ENCODE measurements at regions not wholly inside any gene's neighbourhood (a gene's known extent, or its start where the extent isn't known, plus 50 kb on each side); places are given as distances from the start of the nearest gene placed in this dataset.

DNA sequence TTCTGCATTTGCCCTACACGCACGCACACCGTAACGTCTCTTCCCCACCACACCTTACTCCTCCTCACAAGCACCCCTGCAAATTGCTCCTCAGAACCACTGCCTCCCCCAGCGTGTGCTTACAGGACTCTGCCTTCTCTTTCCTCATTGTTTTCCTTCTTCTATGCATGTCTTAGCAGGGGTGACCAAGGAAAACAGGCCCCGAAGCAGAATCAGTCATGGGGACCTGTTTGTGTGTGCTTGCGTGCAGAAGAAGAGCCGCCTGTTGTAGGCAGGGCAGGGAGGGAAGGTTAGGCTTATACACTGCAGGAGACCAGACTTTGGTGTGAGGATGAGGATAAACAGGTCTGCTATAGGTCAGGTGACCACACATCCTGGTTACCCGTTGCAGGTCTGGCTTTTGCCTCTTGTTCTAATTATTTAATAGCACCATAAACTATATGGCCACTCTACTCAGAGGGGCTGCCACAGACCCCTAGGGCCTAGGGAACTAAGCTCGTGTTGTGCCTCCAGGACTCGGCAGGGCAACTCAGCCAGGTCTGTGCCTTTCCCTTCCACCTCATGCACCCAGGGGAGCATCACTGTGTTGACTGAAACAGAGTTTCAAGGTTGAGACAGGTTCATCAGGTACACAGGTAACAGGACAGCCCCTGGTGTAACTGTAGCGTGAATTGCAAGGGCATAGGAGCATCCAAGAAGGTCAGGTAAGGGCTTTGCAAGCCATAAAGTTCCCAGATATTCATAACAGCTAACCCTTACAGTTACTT is 60.8 kb upstream of the EPS8L3 start:
- no peak for DNase-seq

- DNase-seq, result no peak
Observed at GRCh38 chr1:109823543-109824348, 60.0 kb upstream of the EPS8L3 start.

- DNase-seq, result no peak
Observed at GRCh38 chr1:109822749-109823542, 59.2 kb upstream of the EPS8L3 start.

DNA sequence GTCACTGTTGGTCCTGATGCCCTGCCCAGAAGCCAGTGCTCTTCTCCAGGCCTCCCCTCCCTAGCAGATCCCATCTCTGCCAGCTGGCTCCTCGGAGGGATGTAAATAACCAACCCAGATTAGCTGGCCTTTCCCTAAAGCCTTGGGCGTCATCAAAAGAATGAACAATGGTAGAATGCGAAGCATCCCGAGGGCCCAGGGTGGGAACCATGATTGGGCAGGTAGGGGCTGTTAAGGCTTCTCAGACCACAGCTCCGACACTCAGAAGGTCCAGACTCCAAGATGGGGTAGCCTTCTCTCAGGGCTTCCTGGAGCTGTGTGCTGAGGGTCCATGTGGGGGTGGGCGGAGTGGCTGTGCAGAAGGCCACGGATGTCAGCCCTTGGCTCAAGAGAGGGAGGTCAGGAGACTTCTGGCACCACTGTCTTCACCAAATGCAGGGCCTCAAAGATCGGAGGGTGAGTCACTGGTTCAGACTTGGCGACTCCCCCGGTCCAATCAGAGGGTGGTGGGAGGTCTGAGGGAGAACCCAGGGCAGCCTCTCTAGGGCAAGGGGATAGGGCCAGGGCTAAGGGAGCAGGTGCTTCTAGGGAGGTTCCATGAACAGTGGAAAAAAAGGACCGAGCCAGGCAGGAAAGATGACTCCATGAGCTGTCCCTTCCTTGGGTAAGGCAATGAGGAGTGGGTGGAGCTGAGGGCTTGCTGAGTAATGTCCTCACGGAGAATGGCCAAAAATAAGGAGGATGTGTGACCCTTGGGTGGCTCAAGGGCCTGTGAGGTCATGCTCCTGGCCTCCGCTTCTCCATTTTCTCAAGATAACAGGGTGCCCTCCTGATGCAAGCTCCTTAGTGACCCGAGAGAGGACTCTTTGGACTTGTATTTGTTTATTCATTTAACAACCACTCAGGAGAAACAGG is 58.4 kb upstream of the EPS8L3 start:
- no peak for DNase-seq

DNA sequence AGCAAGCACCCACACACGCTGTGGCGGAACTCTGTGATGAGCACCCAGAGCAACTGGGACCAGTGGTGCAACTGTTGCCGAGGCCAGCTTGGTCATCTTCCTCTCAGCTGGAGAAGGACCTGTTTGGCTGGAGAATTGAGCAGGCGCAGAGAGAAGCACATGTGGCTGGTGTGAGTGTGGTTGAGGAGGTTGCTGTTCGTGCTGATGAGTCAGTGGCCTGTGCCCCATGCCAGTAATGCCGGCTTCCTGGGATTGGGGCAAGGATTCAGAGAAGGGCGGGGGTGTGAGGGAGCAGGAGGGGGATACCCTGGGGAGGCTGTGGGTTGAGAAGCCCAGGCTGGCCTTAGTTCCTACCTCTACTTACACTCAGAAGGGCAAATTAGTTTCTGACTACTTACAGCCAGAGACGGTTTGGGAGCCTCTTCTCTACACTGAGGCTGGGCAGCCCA is 57.5 kb upstream of the EPS8L3 start:
- DNase-seq, result no peak

DNA sequence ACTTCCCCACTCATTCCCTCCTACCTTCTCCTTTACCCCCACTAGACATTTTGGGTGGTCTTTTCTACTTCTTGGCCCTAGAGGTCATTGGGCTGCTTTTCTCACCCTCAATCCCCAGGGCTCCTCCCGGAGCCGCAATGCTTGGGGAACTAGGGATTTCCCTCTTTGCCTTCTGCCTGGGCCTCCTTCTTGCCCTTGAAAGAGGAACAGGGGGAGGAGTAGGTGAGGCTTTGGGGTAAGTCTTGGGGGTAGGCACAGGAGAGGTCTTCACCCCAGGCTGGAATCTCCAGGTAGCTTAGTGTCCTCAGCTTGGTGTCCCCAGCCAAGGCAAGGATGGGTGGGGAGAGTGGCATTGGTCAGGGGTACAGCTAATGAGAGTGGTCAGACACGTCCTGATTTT is 56.2 kb upstream of the EPS8L3 start:
- no peak for DNase-seq

- DNase-seq, result no peak
Observed at GRCh38 chr1:109818988-109819764, 55.5 kb upstream of the EPS8L3 start.

- DNase-seq, result no peak
Observed at GRCh38 chr1:109818271-109818987, 54.7 kb upstream of the EPS8L3 start.

DNA sequence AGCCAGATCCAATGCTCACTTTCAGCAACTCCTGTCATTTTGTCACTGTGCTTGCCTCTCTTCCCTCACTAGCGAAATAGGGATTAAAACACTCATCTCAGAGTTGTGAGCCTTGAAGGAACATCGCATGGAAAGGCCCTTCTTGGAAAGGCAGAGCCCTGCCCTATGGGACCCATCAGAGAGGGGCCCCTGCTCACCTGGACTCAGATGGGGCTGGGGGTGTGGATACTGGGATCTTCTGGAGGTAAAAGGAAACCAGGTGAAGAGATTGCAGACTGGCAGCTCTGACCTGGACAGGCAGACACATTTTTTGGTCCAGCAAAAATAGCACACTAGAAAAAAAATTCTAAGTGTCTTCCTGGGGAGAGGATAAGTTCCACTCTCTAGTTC is 54.2 kb upstream of the EPS8L3 start:
- DNase-seq, result no peak

DNA sequence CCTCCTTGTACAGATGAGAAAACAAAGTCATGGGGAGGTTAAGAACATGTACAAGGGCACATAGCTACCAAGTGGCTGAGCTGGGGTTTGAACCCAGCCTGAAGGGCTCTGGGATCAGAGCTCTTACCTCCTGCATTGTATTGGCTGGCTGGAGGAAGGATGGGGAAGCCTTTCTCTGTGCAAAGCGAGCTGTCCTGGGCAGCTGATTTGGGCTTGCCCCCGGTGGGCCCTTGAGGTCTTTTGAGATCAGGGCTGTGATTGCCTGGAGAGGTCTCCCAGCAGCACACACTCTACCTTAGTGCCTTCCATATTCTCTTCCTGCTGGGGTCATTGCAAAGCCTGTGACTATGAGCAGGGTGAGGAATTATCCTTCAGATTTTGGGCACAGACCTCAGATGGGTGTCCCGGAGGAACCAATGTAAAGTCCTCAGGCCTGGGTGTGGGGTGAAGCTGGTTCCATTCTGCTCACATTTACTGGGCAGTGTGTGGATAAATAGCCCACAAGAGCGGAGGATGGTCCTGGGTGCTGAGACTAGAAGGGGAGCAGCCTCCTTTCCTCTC is 53.3 kb upstream of the EPS8L3 start:
- DNase-seq, result no peak

- peak; percentile 98 for DNase-seq
Observed at GRCh38 chr1:109816175-109816811, 52.6 kb upstream of the EPS8L3 start.

GRCh38 chr1:109815809-109816174 is 52.1 kb upstream of the EPS8L3 start:
- DNase-seq, result peak; percentile 89

GRCh38 chr1:109814993-109815786 is 51.5 kb upstream of the EPS8L3 start:
- DNase-seq, result no peak

GRCh38 chr1:109814223-109814622 is 50.5 kb upstream of the EPS8L3 start:
- DNase-seq, result no peak
